ENCODE measurements at regions not wholly inside any gene's neighbourhood (a gene's known extent, or its start where the extent isn't known, plus 50 kb on each side); places are given as distances from the start of the nearest gene placed in this dataset.

GRCh38 chr16:27695161-27695560, 145.2 kb downstream of the KATNIP start:
- FAIRE-seq (no peak), DNase-seq (ENCODE audit: insufficient read length, low spot score) (no peak)
- TF ChIP-seq SPI1 (IDR thresholded peaks at IDR 0.05; ENCODE audit: low read depth, low read length) (no peak), POLR2A (IDR thresholded peaks at IDR 0.05; ENCODE audit: low read depth, low read length) (no peak), POLR2AphosphoS5 (IDR thresholded peaks at IDR 0.05; ENCODE audit: low read depth, low read length) (no peak), TAF1 (IDR thresholded peaks at IDR 0.05; ENCODE audit: low read depth, low read length) (no peak), PAX5 (IDR thresholded peaks at IDR 0.05; ENCODE audit: insufficient read depth, low read length, severe bottlenecking) (no peak), POU2F2 (IDR thresholded peaks at IDR 0.05; ENCODE audit: low read depth, low read length) (no peak)

DNA sequence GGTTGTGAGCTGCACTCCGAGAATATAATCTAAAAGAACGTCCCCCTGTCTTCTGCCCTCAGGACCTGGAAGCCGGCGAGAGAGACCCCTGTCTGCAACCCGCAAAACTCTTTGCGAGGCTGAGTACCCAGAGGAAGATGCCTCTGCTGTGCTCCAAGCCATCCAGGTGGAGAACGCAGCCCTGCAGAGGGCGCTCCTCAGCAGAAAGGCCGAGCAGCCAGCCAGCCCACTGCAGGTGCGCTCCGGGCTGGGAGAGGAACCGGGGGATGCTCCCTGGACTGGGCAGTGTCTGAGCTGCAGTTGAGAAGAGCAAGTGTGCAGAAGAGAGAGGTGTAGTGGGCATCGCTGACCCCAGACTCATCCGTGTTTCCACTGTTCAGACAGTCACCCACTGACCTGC, 148.3 kb downstream of the KATNIP start:
- no peak for DNase-seq (ENCODE audit: insufficient read length, low spot score)
- FAIRE-seq: no peak
- TF ChIP-seq POLR2AphosphoS5 (IDR thresholded peaks at IDR 0.05; ENCODE audit: low read depth, low read length) (no peak), SPI1 (IDR thresholded peaks at IDR 0.05; ENCODE audit: low read depth, low read length) (no peak), TAF1 (IDR thresholded peaks at IDR 0.05; ENCODE audit: low read depth, low read length) (no peak), PAX5 (IDR thresholded peaks at IDR 0.05; ENCODE audit: insufficient read depth, low read length, severe bottlenecking) (no peak), POU2F2 (IDR thresholded peaks at IDR 0.05; ENCODE audit: low read depth, low read length) (no peak), POLR2A (IDR thresholded peaks at IDR 0.05; ENCODE audit: low read depth, low read length) (no peak)

- no peak for TF ChIP-seq POLR2A (IDR thresholded peaks at IDR 0.05; ENCODE audit: low read depth, low read length)
- no peak for TF ChIP-seq POLR2AphosphoS5 (IDR thresholded peaks at IDR 0.05; ENCODE audit: low read depth, low read length)
- TF ChIP-seq SPI1 (IDR thresholded peaks at IDR 0.05; ENCODE audit: low read depth, low read length): no peak
- no peak for FAIRE-seq
- no peak for DNase-seq (ENCODE audit: insufficient read length, low spot score)
Observed at GRCh38 chr16:27698746-27699145, 148.8 kb downstream of the KATNIP start.

DNA sequence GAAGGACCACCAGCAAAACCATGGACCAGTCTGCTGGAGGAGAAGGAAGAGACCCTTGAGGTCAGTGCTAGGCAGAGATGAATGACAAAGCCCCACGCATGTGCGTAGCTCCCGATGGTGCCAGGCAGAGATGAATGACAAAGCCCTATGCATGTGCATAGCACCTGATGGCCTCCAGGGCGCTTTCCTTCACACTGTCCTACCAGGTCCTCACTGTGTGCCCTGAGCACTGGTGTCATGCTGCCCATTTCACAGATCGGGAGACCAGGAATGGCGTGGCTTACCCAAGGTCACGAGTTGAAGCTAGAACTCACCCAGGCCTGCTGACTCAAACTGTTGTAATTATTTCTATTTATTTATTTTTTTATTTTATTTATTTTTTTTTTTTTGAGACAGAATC, 149.6 kb downstream of the KATNIP start:
- no peak for DNase-seq (ENCODE audit: insufficient read length, low spot score)
- no peak for FAIRE-seq
- TF ChIP-seq SPI1 (IDR thresholded peaks at IDR 0.05; ENCODE audit: low read depth, low read length): no peak
- no peak for TF ChIP-seq POLR2A (IDR thresholded peaks at IDR 0.05; ENCODE audit: low read depth, low read length)
- no peak for TF ChIP-seq TAF1 (IDR thresholded peaks at IDR 0.05; ENCODE audit: low read depth, low read length)
- TF ChIP-seq PAX5 (IDR thresholded peaks at IDR 0.05; ENCODE audit: insufficient read depth, low read length, severe bottlenecking): no peak
- TF ChIP-seq POU2F2 (IDR thresholded peaks at IDR 0.05; ENCODE audit: low read depth, low read length): no peak
- no peak for TF ChIP-seq POLR2AphosphoS5 (IDR thresholded peaks at IDR 0.05; ENCODE audit: low read depth, low read length)

- FAIRE-seq (no peak), DNase-seq (ENCODE audit: insufficient read length, low spot score) (no peak)
- TF ChIP-seq TAF1 (IDR thresholded peaks at IDR 0.05; ENCODE audit: low read depth, low read length) (no peak), POU2F2 (IDR thresholded peaks at IDR 0.05; ENCODE audit: low read depth, low read length) (no peak), POLR2A (IDR thresholded peaks at IDR 0.05; ENCODE audit: low read depth, low read length) (no peak), PAX5 (IDR thresholded peaks at IDR 0.05; ENCODE audit: insufficient read depth, low read length, severe bottlenecking) (no peak), POLR2AphosphoS5 (IDR thresholded peaks at IDR 0.05; ENCODE audit: low read depth, low read length) (no peak), SPI1 (IDR thresholded peaks at IDR 0.05; ENCODE audit: low read depth, low read length) (no peak)
Observed at GRCh38 chr16:27700304-27700995, 150.5 kb downstream of the KATNIP start.

DNA sequence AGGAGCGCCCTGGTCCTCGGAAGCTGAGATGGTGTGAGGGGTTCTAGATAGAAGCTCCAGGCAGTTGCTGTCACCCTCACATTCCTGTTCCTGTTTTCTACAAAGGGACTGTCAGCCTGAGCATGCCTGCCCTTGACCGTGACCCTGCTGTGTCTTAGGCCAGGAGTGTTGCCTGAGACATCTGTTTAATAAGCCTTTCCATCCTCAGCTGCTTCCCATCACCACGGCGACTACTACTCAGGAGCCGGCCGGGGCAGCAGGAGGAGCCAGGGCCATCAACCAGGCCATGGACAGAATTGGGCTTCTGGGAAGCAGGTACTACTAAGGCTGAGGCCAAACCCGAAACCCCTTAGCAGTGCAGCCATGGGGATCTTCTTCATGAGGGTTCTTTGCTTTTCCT, 151.4 kb downstream of the KATNIP start:
- FAIRE-seq: no peak
- TF ChIP-seq POLR2A (IDR thresholded peaks at IDR 0.05; ENCODE audit: low read depth, low read length): no peak
- no peak for TF ChIP-seq TAF1 (IDR thresholded peaks at IDR 0.05; ENCODE audit: low read depth, low read length)
- no peak for TF ChIP-seq POLR2AphosphoS5 (IDR thresholded peaks at IDR 0.05; ENCODE audit: low read depth, low read length)
- TF ChIP-seq POU2F2 (IDR thresholded peaks at IDR 0.05; ENCODE audit: low read depth, low read length): no peak
- no peak for TF ChIP-seq SPI1 (IDR thresholded peaks at IDR 0.05; ENCODE audit: low read depth, low read length)
- no peak for TF ChIP-seq PAX5 (IDR thresholded peaks at IDR 0.05; ENCODE audit: insufficient read depth, low read length, severe bottlenecking)
- no peak for DNase-seq (ENCODE audit: insufficient read length, low spot score)

DNA sequence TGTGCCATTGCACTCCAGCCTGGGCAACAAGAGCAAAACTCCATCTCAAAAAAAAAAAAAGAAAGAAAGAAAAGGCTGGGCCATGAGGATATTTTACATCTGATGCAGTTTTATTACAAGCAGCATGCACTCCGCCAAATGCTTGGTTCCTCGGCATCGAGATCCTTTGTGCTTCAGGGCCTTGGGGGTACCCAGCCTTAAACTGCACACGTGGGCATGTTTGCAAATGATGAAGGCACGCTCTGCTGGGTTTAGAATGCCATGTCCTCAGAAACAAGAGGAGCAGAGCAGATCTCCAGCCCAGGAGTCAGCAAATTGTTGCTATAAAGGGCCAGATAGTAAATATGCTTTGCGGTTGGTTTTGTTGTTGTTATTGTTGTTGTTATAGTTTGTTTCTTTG, 153.2 kb downstream of the KATNIP start:
- DNase-seq (ENCODE audit: insufficient read length, low spot score) (no peak), FAIRE-seq (no peak)
- no peak for TF ChIP-seq TAF1 (IDR thresholded peaks at IDR 0.05; ENCODE audit: low read depth, low read length)
- TF ChIP-seq PAX5 (IDR thresholded peaks at IDR 0.05; ENCODE audit: insufficient read depth, low read length, severe bottlenecking): no peak
- no peak for TF ChIP-seq SPI1 (IDR thresholded peaks at IDR 0.05; ENCODE audit: low read depth, low read length)
- TF ChIP-seq POLR2A (IDR thresholded peaks at IDR 0.05; ENCODE audit: low read depth, low read length): no peak

DNA sequence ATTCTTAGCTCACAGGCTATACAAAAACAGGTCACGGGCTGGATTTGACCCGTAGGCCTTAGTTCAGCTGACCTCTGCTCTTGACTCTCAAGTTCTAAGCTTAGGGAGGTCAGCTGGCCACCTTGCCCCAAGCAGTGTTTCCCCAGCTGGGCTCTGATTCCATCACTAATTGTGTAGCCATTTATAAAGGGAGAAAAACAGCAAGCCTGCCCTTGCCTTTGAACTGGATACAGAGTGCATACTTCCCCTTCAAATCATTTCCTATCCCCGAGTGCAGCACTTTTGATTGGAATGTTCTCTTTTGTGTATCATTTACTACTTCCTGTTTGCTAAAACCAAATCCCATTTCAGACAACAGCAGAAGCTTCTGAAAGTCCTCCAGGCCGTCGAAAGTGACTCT, 153.6 kb downstream of the KATNIP start:
- TF ChIP-seq SPI1 (IDR thresholded peaks at IDR 0.05; ENCODE audit: low read depth, low read length): no peak
- TF ChIP-seq TAF1 (IDR thresholded peaks at IDR 0.05; ENCODE audit: low read depth, low read length): no peak
- TF ChIP-seq POLR2AphosphoS5 (IDR thresholded peaks at IDR 0.05; ENCODE audit: low read depth, low read length): no peak
- no peak for TF ChIP-seq PAX5 (IDR thresholded peaks at IDR 0.05; ENCODE audit: insufficient read depth, low read length, severe bottlenecking)
- TF ChIP-seq POU2F2 (IDR thresholded peaks at IDR 0.05; ENCODE audit: low read depth, low read length): no peak
- no peak for TF ChIP-seq POLR2A (IDR thresholded peaks at IDR 0.05; ENCODE audit: low read depth, low read length)
- DNase-seq (ENCODE audit: insufficient read length, low spot score) (no peak), FAIRE-seq (no peak)

DNA sequence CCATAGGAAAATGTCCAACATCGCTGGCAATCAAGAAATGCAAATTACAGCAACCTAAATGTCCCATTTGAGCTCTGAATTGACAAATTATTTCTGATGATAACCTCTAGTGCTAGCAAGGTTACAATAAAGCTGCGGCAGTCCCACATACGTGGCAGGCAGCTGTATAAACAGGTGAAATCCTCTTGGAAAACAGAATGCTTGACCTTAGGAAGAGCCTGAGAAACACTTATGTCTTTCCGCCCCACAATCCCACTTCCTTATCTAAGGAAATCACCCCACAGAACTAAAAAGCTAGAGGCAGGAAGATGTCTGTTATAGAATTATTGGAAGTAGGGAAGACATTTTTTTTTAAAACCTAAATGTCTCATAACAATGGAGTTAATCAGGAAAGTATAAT, 154.3 kb downstream of the KATNIP start:
- DNase-seq (ENCODE audit: insufficient read length, low spot score): no peak
- TF ChIP-seq POLR2AphosphoS5 (IDR thresholded peaks at IDR 0.05; ENCODE audit: low read depth, low read length): no peak
- TF ChIP-seq TAF1 (IDR thresholded peaks at IDR 0.05; ENCODE audit: low read depth, low read length): no peak
- TF ChIP-seq SPI1 (IDR thresholded peaks at IDR 0.05; ENCODE audit: low read depth, low read length): no peak
- no peak for TF ChIP-seq PAX5 (IDR thresholded peaks at IDR 0.05; ENCODE audit: insufficient read depth, low read length, severe bottlenecking)
- TF ChIP-seq POU2F2 (IDR thresholded peaks at IDR 0.05; ENCODE audit: low read depth, low read length): no peak
- no peak for TF ChIP-seq POLR2A (IDR thresholded peaks at IDR 0.05; ENCODE audit: low read depth, low read length)
- FAIRE-seq: no peak
